ENCODE measurements at regions not wholly inside any gene's neighbourhood (a gene's known extent, or its start where the extent isn't known, plus 50 kb on each side); places are given as distances from the start of the nearest gene placed in this dataset.

DNA sequence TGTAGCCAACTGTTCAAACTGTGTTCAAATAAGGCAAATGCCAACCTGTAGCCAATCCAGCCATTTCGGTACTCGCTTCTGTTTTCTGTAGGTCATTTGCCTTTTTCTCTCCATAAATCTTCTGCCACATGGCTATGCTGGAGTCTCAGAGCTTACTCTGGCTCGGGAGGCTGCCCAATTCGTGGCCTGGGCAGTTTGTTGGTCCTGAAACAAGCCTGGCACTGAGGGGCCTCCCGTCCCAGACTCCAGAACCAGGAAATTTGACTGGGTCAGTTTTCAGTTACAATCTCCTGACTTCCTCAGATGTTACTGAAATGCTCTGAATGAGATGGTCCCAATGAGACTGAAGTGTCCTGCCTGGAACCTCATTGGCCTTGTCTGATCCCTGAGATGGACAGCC, 120.8 kb upstream of the NPAS2 start:
- TF ChIP-seq CTCF (IDR thresholded peaks at IDR 0.05): no peak
- no peak for TF ChIP-seq POLR2A (IDR thresholded peaks at IDR 0.05)
- TF ChIP-seq EP300 (IDR thresholded peaks at IDR 0.05): no peak
- no peak for TF ChIP-seq POLR2AphosphoS5 (IDR thresholded peaks at IDR 0.05)

Measured in suprapubic skin (tissue), 4 donors.